ENCODE measurements at regions not wholly inside any gene's neighbourhood (a gene's known extent, or its start where the extent isn't known, plus 50 kb on each side); places are given as distances from the start of the nearest gene placed in this dataset.
"Not testable (repeated sequence)": the region's sequence is repeated elsewhere in the genome, so short reads cannot be mapped to it uniquely, and the experiment has no call there.

GRCh38 chr2:188032306-188032705 is 259.4 kb upstream of the GULP1 start:
- no peaks in the 10 kb centered on the region for H3K36me3 ChIP-seq
- H3K27me3 ChIP-seq, result peaks cover 0 to 6% (median 0%) of the 10 kb centered on the region in 9 donors
- no peaks in the 10 kb centered on the region for H3K9me3 ChIP-seq
- 39 to 47% (median 45%) methylated on average over 3 of the region's 3 CpGs for WGBS, 4 donors
- no peak for TF ChIP-seq CTCF (IDR thresholded peaks at IDR 0.05)
- TF ChIP-seq POLR2A (IDR thresholded peaks at IDR 0.05), result no peak
- no peak overlapping the region for H3K4me3 ChIP-seq
- ATAC-seq (no peak), DNase-seq (no peak)
- no peaks in the 10 kb centered on the region for H3K4me1 ChIP-seq
- intact Hi-C loops (cut with DNase I), result no loop called here
- H3K27ac ChIP-seq, result no peak overlapping the region

DNA sequence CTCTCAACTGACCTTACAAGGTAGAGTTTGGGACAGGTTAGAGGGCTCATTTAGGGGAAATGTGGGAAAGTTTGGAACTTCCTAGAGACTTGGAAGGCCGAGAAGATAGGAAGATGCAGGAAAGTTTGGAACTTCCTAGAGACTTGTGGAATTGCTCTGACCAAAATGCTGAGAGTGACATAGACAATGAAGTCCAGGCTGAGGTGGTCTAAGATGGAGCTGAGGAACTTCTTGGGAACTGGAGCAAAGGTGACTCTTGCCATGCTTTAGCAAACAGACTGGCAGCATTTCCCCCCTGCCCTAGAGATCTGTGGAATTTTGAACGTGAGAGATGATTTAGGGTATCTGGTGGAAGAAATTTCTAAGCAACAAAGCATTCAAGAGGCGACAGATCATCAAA is 258.9 kb upstream of the GULP1 start:
- intact Hi-C loops (cut with DNase I), result no loop called here
- no peak for ATAC-seq
- Histone ChIP-seq H3K9me3 (no peaks in the 10 kb centered on the region), H3K27ac (no peak overlapping the region), H3K4me1 (no peaks in the 10 kb centered on the region), H3K27me3 (peaks cover 0 to 6% (median 0%) of the 10 kb centered on the region in 9 donors), H3K4me3 (no peak overlapping the region), H3K36me3 (no peaks in the 10 kb centered on the region)
- no peak for DNase-seq
- TF ChIP-seq POLR2A (IDR thresholded peaks at IDR 0.05) (no peak), CTCF (IDR thresholded peaks at IDR 0.05) (no peak)
- 48 to 60% (median 50%) methylated on average over 3 of the region's 3 CpGs for WGBS, 4 donors

DNA sequence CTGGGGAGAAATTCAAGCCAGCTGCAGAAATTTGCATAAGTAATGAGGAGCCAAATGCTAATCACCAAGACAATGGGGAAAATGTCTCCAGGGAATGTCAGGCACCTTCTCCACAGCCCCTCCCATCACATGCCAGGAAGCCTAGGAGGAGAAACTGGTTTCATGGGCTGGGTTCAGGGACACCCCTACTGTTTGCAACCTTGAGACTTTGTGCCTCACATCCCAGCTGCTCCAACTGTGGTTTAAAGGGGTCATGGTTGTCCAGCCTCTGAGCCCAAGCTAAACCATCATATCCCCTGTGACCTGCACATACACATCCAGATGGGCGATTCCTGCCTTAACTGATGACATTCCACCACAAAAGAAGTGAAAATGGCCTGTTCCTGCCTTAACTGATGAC is 258.4 kb upstream of the GULP1 start:
- intact Hi-C loops (cut with DNase I); ATAC-seq; H3K9me3 ChIP-seq; H3K27me3 ChIP-seq; H3K27ac ChIP-seq; H3K4me1 ChIP-seq; DNase-seq; H3K36me3 ChIP-seq; H3K4me3 ChIP-seq: not testable (repeated sequence)
- WGBS, 4 donors, result 41 to 77% (median 55%) methylated on average over 1 of the region's 1 CpG

GRCh38 chr2:188034102-188034501 is 257.6 kb upstream of the GULP1 start:
- ATAC-seq; H3K4me3 ChIP-seq; DNase-seq; H3K9me3 ChIP-seq; H3K27me3 ChIP-seq; H3K27ac ChIP-seq; intact Hi-C loops (cut with DNase I); H3K4me1 ChIP-seq; H3K36me3 ChIP-seq: not testable (repeated sequence)
- 50 to 84% (median 76%) methylated on average over 10 of the region's 10 CpGs for WGBS, 4 donors

- DNase-seq; intact Hi-C loops (cut with DNase I); H3K36me3 ChIP-seq; H3K4me3 ChIP-seq; ATAC-seq; H3K4me1 ChIP-seq; H3K9me3 ChIP-seq; H3K27ac ChIP-seq; H3K27me3 ChIP-seq: not testable (repeated sequence)
- 69 to 86% (median 83%) methylated on average over 9 of the region's 9 CpGs for WGBS, 4 donors
Measured at GRCh38 chr2:188035377-188035776, 256.3 kb upstream of the GULP1 start.

- H3K36me3 ChIP-seq; H3K4me3 ChIP-seq; DNase-seq; intact Hi-C loops (cut with DNase I); H3K9me3 ChIP-seq; H3K27me3 ChIP-seq; ATAC-seq; H3K27ac ChIP-seq; H3K4me1 ChIP-seq: not testable (repeated sequence)
- 92 to 97% (median 94%) methylated on average over 5 of the region's 5 CpGs for WGBS, 4 donors
Measured at GRCh38 chr2:188036786-188037185, 254.9 kb upstream of the GULP1 start.

Measured in heart left ventricle (tissue), 16 donors.